ENCODE measurements at regions not wholly inside any gene's neighbourhood (a gene's known extent, or its start where the extent isn't known, plus 50 kb on each side); places are given as distances from the start of the nearest gene placed in this dataset.

GRCh38 chr6:99064834-99065233 is 117.1 kb upstream of the FBXL4 start:
- no peak for FAIRE-seq

DNA sequence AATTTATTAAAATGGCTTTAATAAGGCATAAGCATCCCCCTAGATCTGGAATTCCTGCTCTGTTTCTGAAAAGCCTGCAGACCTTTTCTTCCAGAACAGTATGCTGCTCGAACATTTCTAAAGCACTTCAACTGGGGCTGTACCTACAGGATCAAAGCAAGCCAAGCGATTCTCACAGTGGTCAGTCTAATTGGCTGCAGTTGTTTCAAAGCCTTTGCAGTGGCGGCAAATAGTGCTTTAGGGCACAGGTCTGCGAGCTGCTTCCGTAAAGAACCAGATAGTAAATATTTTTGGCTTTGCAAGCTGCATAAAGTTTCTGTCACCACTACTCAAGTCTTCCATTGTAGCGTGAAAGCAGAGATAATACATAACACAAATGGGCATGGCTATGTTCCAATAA is 88.9 kb upstream of the FBXL4 start:
- FAIRE-seq = no peak

GRCh38 chr6:99032396-99032795 is 84.7 kb upstream of the FBXL4 start:
- no peak for FAIRE-seq

GRCh38 chr6:99031957-99032356 is 84.2 kb upstream of the FBXL4 start:
- no peak for FAIRE-seq

DNA sequence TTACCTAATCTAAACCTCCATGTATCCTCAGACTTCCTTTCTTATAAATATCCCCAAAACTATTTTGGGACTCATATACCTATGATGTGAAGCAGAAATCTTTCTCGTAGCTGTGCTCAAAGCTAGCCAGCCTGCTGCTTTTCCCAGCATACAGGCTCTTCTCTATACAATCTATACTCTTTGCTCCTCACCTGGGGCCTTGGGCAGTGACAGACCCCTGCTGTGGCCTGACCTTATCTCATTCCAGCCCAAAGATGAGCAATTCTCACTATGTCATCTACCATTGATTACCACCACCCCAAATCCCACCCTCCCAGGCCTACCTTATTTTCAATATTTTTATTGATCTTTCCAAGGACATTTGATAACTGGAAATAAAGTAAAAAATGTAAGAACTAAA is 83.2 kb upstream of the FBXL4 start:
- FAIRE-seq = no peak

- no peak for FAIRE-seq
Observed at GRCh38 chr6:99026135-99026534, 78.4 kb upstream of the FBXL4 start.

- FAIRE-seq = no peak
Observed at GRCh38 chr6:99024089-99024488, 76.3 kb upstream of the FBXL4 start.

- FAIRE-seq = no peak
Observed at GRCh38 chr6:99022039-99022609, 74.4 kb upstream of the FBXL4 start.

GRCh38 chr6:99019381-99019780 is 71.6 kb upstream of the FBXL4 start:
- FAIRE-seq = no peak

DNA sequence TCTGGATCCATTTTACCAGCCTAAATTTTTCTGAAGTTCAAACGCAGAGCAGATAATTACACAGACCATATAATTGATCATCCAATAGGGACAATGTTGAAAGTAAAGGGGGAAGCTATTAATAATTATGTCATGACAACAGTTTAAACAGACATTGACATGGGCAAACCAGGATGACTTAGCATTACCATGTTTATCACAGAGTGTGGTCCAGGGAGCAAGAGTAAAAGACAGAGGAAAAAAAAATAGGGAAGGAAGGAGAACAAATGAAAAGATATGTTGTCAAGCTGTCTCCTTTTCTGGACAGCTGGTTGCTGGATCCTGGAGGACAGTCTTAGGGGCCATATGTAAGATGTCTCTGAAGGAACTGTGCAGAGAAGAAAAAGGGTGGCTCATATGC is 69.4 kb upstream of the FBXL4 start:
- FAIRE-seq = no peak

DNA sequence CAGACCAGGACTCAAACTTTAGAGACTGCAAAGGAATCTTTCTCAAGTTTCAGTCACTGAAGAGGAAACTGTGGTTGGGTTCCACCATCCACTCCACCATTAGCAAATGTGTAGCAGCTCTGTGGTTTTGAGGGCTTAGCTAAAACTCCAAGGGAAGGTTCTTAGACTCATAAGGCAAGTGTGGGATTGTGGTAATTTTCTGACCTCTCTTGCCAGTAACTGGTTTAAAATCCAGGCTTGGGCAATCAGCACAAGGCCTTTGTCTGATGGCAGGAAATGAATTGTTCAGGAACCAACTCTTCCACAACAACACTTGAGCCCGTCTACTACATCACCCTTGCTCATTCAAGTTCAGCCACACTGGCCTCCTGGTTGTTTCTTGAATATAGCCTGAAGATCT is 68.6 kb upstream of the FBXL4 start:
- no peak for FAIRE-seq

DNA sequence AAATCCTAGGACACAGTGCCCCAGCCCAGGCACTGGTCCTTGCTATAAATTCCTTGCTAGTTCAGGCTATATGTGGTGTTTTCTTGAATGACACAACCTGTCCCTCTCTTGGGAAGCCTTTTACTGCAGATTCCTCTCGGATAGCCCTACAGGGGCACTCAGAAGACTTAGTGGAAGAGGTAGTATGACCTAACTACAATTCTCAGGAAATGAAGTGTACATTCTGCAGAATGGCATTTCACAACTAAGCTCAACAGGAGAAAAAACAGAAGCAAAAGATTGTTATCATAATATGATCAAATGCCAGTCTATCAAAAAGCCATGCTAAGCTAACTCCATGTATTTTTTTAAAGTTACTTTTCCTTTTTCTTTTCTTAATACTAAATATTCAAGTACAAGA is 66.3 kb upstream of the FBXL4 start:
- FAIRE-seq = no peak

DNA sequence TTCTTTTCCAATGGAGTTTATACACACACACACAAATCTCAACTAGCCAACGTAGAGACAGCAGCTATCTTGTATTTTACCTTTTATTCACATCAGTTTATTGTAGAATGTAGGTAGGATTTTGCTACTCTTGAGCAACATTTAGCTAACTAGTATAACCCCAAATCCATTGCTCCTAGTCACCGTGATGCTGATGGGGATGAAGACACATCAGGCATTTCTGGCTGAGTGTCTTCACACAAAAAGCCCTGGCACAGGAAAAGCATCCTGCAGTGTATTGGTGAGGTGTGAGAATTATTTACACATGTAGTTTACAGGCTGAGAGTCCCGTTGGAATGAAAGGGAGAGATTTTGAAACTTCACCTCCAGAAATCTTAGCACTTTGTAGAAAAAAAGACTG is 65.9 kb upstream of the FBXL4 start:
- FAIRE-seq = no peak

GRCh38 chr6:99013145-99013544 is 65.4 kb upstream of the FBXL4 start:
- no peak for FAIRE-seq

- no peak for FAIRE-seq
Observed at GRCh38 chr6:99011151-99011550, 63.4 kb upstream of the FBXL4 start.

DNA sequence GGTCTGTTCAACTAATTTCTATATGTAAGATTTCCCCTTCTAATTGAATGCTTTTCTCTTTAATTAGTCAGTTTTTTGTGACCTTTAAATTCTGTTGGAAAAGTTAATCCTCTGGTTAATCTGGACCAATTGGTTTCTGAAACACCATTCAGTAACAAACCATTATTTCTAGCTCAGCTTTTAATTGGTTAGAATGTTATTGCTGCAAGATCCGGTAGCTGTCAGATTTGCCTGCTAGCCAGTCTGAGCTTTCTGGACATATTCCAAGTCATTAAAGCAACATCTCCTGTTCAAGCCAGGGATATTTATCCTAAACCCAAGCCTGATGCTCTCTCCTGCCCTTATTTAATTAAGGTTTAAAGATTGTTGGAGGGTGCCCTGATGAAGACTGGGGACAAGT is 55.1 kb upstream of the FBXL4 start:
- FAIRE-seq = peak; percentile 38

DNA sequence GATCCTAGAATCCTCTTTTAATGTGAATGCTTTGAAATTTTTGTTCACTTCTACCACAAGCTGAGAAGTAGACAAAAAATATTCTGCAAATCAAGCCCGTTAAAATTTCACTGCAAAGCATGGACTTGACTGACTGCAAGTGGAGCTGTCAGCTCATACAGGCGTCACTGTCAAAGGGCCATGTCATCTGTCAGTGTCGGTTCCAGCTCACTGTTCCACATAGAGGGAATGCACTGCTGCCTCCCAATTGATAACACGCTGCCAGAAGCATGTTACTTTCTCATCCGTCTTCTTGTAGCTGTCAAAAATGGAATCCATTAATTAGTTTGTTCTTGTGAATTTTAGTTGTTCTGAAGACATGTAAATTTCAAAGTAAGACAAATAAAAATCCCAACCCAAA is 50.4 kb upstream of the FBXL4 start:
- FAIRE-seq = no peak

All from islet of Langerhans (tissue), 1 donor.